Cardiac muscle cell (in vitro differentiated cells and primary cell): ENCODE measurements at regions not wholly inside any gene's neighbourhood (a gene's known extent, or its start where the extent isn't known, plus 50 kb on each side); places are given as distances from the start of the nearest gene placed in this dataset.
A peak's percentile ranks its signal among the peaks of the same experiment; 100 is the strongest.

Experiments used
- DNase-seq, 2 donors: peaks; one replicate each; pipeline versions ENCODE4 v3.0.0 to v3.0.0-alpha.2; 2010 to 2017; ENCODE audit warnings: low read depth in 1 of 2, low spot score in 1 of 2
- H3K27ac ChIP-seq: fragments of 200-600 bp; sonication (generic); 2 replicates; pipeline ENCODE4 v1.5.1; 2016
- H3K27me3 ChIP-seq: fragments of 200-600 bp; sonication (generic); 2 replicates; pipeline ENCODE4 v1.6.0; 2016; ENCODE audit warnings: control low read depth
- H3K36me3 ChIP-seq: fragments of 200-600 bp; sonication (generic); 2 replicates; pipeline ENCODE4 v1.5.1; 2016; ENCODE audit warnings: control low read depth
- H3K4me1 ChIP-seq: fragments of 200-600 bp; sonication (generic); 2 replicates; pipeline ENCODE4 v1.8.1; 2017; ENCODE audit warnings: low read depth, mild to moderate bottlenecking, mixed run types
- H3K4me3 ChIP-seq: fragments of 200-600 bp; sonication (generic); 2 replicates; pipeline ENCODE4 v1.5.1; 2016; ENCODE audit warnings: mild to moderate bottlenecking
- H3K9me3 ChIP-seq: fragments of 200-600 bp; sonication (generic); 2 replicates; pipeline ENCODE4 v1.5.1; 2017; ENCODE audit warnings: low read depth, mild to moderate bottlenecking, control low read depth
- TF ChIP-seq, protein P1 (sequence below): IDR thresholded peaks from 2 replicates; pipeline ENCODE4 v1.5.1; 2012; ENCODE audit warnings: low read depth, mild to moderate bottlenecking, low read length

DNA sequence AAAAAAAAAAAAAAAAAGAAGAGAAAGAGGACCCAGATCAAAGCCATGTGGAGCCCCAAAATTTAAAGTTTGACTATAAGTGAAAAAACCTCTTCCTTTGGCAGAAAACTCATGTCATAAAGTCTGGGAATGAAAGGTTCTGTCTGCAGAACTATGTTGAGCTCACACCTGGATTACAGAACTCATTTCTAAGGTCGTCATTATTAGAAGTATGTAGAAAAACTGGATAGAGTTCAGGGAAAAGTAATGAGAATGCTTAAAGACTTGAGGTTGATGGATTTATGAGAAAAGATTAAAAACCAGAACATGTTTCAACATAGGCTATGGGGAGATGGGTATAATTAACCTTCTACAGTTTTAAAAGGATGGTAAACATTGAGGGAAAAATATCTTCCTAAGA lies 90.7 kb upstream of the COL11A1 start:
- H3K36me3 ChIP-seq, result no peaks in the 10 kb centered on the region
- TF ChIP-seq, protein P1, sequence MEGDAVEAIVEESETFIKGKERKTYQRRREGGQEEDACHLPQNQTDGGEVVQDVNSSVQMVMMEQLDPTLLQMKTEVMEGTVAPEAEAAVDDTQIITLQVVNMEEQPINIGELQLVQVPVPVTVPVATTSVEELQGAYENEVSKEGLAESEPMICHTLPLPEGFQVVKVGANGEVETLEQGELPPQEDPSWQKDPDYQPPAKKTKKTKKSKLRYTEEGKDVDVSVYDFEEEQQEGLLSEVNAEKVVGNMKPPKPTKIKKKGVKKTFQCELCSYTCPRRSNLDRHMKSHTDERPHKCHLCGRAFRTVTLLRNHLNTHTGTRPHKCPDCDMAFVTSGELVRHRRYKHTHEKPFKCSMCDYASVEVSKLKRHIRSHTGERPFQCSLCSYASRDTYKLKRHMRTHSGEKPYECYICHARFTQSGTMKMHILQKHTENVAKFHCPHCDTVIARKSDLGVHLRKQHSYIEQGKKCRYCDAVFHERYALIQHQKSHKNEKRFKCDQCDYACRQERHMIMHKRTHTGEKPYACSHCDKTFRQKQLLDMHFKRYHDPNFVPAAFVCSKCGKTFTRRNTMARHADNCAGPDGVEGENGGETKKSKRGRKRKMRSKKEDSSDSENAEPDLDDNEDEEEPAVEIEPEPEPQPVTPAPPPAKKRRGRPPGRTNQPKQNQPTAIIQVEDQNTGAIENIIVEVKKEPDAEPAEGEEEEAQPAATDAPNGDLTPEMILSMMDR, result no peak
- no peaks in the 10 kb centered on the region for H3K9me3 ChIP-seq

DNA sequence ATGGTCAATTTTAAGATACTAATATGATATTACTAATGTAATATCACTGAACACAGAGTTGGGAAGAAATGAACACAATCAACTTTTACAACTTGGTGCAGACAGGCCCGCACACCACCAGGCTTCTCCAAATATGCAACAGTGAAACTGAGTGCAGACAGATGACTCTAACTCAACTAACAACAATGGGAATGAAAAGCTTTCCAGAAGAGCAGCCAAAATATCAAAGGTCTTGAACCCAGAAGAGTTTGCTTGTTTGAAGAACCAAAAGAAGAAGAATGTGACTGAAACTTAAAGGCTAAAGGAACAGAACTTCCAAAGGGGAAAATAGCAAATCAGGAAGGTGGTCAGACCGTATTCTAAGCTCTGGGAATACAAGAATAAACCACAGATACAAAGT lies 89.8 kb upstream of the COL11A1 start:
- TF ChIP-seq, protein P1, result no peak
- no peak overlapping the region for H3K4me3 ChIP-seq
- no peaks in the 10 kb centered on the region for H3K27me3 ChIP-seq
- H3K9me3 ChIP-seq, result no peaks in the 10 kb centered on the region
- no peaks in the 10 kb centered on the region for H3K36me3 ChIP-seq
- no peaks in the 10 kb centered on the region for H3K4me1 ChIP-seq
- DNase-seq, result no peak
- H3K27ac ChIP-seq, result no peak overlapping the region

More for the DNA sequence above, 90.7 kb upstream of the COL11A1 start:
- Histone ChIP-seq H3K27me3 (no peaks in the 10 kb centered on the region), H3K27ac (no peak overlapping the region), H3K4me1 (no peaks in the 10 kb centered on the region), H3K4me3 (no peak overlapping the region)
- DNase-seq, result no peak

DNA sequence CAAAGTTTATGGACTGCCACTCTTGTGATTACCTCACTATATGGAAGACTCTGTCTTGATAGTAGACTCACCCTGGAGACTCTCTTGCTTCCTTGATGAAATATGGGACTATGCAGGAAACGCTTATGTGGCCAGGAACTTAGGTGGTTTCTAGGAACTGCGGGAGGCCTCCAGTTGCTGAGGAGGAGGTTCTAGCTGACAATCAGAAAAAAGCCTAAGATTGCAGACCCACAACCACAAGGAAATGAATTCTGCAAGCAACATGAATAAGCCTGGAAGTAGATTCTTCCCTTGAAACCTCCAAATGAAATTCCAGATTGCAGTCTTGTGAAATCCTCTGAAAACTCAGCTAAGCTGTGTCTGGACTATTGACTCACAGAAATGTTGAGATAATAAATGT lies 88.9 kb upstream of the COL11A1 start:
- DNase-seq, result peak in 1 of 2 donors; percentile 38
- no peaks in the 10 kb centered on the region for H3K36me3 ChIP-seq
- TF ChIP-seq, protein P1, result no peak
- H3K27ac ChIP-seq, result no peak overlapping the region
- no peaks in the 10 kb centered on the region for H3K9me3 ChIP-seq
- no peaks in the 10 kb centered on the region for H3K27me3 ChIP-seq
- H3K4me1 ChIP-seq, result no peaks in the 10 kb centered on the region
- H3K4me3 ChIP-seq, result no peak overlapping the region

DNA sequence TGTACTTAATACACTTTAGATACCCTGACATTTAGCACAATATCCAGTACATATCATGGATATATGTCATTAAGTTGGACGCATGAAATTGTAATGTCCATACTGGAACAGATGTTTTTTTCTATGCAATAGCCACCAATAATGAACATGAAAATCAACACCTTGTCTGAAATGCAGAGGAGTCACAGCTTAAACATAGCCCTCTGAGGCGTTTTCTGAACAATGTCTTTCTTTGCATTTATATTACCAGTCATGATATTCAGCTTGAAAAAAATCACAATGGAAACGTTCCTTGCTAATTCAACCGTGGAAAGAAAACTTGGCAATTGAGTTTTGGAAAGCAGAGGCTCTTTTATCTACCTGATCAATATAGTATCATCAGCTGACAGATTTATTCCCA lies 86.7 kb upstream of the COL11A1 start:
- H3K4me3 ChIP-seq, result no peak overlapping the region
- no peak overlapping the region for H3K27ac ChIP-seq
- TF ChIP-seq, protein P1, result no peak
- no peaks in the 10 kb centered on the region for H3K36me3 ChIP-seq
- H3K9me3 ChIP-seq, result no peaks in the 10 kb centered on the region
- H3K4me1 ChIP-seq, result no peaks in the 10 kb centered on the region
- no peaks in the 10 kb centered on the region for H3K27me3 ChIP-seq
- no peak for DNase-seq

DNA sequence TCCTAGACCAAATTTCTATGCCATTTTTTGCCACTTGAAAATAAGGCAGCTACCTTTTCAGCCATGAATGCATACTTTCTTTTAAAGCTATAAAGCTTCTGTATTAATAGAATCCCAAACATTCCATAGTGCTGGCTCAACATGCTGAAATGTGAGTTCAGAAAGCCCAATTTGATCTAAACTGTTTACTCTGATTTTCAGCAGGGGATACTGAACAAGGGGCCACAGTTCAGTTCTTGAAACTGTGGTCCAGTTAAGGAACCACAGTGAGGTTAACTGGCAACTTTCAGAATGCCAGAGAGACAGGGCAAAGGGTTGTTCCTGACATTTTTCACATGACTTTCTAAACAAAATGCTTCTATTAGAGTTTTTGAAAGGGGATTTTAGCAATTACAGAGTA lies 85.7 kb upstream of the COL11A1 start:
- H3K27ac ChIP-seq, result no peak overlapping the region
- DNase-seq, result no peak
- TF ChIP-seq, protein P1, result no peak
- H3K9me3 ChIP-seq, result no peaks in the 10 kb centered on the region
- no peak overlapping the region for H3K4me3 ChIP-seq
- no peaks in the 10 kb centered on the region for H3K27me3 ChIP-seq
- H3K4me1 ChIP-seq, result no peaks in the 10 kb centered on the region
- no peaks in the 10 kb centered on the region for H3K36me3 ChIP-seq

DNA sequence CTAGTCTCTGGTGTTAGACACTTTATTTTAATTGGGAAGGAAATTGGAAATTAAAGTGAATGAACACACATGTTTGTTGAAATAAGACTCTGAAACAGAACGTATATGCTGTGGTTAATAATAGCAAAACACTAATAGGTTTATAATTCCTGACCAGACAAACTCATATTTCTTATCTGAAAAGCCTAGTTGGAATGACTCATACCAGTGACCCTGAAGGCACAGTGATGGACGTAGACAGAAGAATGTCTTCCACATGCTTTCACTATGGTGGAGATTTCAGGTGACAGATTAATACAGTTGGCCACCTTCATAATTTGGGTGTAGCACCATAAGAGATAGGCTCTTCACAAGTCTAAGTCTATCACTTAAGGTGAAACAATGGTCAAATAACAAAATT lies 83.0 kb upstream of the COL11A1 start:
- no peak for DNase-seq

More for the DNA sequence above, 83.0 kb upstream of the COL11A1 start:
- Histone ChIP-seq H3K27me3 (no peaks in the 10 kb centered on the region), H3K36me3 (no peaks in the 10 kb centered on the region), H3K4me1 (no peaks in the 10 kb centered on the region), H3K9me3 (no peaks in the 10 kb centered on the region), H3K27ac (no peak overlapping the region), H3K4me3 (no peak overlapping the region)
- TF ChIP-seq, protein P1, result no peak
